Osteocyte (in vitro differentiated cells): ENCODE measurements at regions not wholly inside any gene's neighbourhood (a gene's known extent, or its start where the extent isn't known, plus 50 kb on each side); places are given as distances from the start of the nearest gene placed in this dataset.

Source experiments
- DNase-seq: peaks from one replicate; pipeline ENCODE4 v3.0.0; 2021; ENCODE audit warnings: mixed read lengths; ENCODE audit not compliant: unreplicated experiment; ENCODE audit errors: extremely low spot score
- H3K27ac Mint-ChIP-seq: one replicate; pipeline ENCODE4 v1.8.0; 2021; ENCODE audit warnings: mild to moderate bottlenecking, mixed read lengths; ENCODE audit not compliant: unreplicated experiment
- H3K27me3 Mint-ChIP-seq: one replicate; pipeline ENCODE4 v1.8.0; 2021; ENCODE audit warnings: mixed read lengths; ENCODE audit not compliant: unreplicated experiment
- H3K36me3 Mint-ChIP-seq: one replicate; pipeline ENCODE4 v1.8.0; 2021; ENCODE audit warnings: mixed read lengths; ENCODE audit not compliant: unreplicated experiment
- H3K4me1 Mint-ChIP-seq: one replicate; pipeline ENCODE4 v1.8.0; 2021; ENCODE audit warnings: mixed read lengths; ENCODE audit not compliant: unreplicated experiment
- H3K4me3 Mint-ChIP-seq: one replicate; pipeline ENCODE4 v1.8.0; 2021; ENCODE audit warnings: mild to moderate bottlenecking, moderate library complexity, mixed read lengths; ENCODE audit not compliant: unreplicated experiment
- H3K9me3 Mint-ChIP-seq: one replicate; pipeline ENCODE4 v1.8.0; 2021; ENCODE audit warnings: mixed read lengths; ENCODE audit not compliant: unreplicated experiment
- CTCF ChIP-seq: fragments of 200-600 bp; sonication (generic); IDR thresholded peaks from 2 replicates; pipeline ENCODE4 v1.5.0; 2021; ENCODE audit warnings: antibody characterized with exemption, mild to moderate bottlenecking, moderate library complexity

GRCh38 chr1:115400426-115400825 lies 62.4 kb upstream of the NGF start:
- Mint-ChIP-seq H3K27me3 (no peaks in the 10 kb centered on the region), H3K4me1 (peaks cover 50% of the 10 kb centered on the region), H3K27ac (no peak overlapping the region), H3K4me3 (no peak overlapping the region), H3K9me3 (peaks cover 13% of the 10 kb centered on the region), H3K36me3 (peaks cover 6% of the 10 kb centered on the region)
- no peak for TF ChIP-seq CTCF
- no peak for DNase-seq

- peaks cover 52% of the 10 kb centered on the region for H3K4me1 Mint-ChIP-seq
- H3K36me3 Mint-ChIP-seq = peaks cover 6% of the 10 kb centered on the region
- no peak overlapping the region for H3K27ac Mint-ChIP-seq
- peaks cover 14% of the 10 kb centered on the region for H3K9me3 Mint-ChIP-seq
- H3K27me3 Mint-ChIP-seq = no peaks in the 10 kb centered on the region
- TF ChIP-seq CTCF = no peak
- no peak overlapping the region for H3K4me3 Mint-ChIP-seq
- no peak for DNase-seq
Measured at GRCh38 chr1:115398745-115399144, 60.7 kb upstream of the NGF start.
